ENCODE measurements at regions not wholly inside any gene's neighbourhood (a gene's known extent, or its start where the extent isn't known, plus 50 kb on each side); places are given as distances from the start of the nearest gene placed in this dataset.

DNA sequence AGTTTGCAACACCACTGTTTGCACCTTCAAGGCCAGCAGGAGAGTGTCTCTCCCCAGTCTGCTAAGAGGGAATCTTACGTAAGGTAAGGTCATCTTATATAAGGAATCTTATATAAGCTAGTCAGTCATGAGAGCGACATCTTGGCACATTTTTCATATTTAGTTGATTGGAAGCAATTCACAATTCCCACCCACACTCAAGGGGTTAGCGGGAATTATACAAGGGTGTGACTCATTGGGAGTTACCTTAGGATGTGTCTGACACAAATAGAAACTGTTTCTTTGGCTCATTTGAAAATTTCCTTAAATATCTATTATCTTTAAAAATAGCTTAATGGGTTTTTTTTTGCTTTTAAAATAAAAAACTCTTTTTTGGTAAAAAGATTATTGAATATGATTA lies 62.1 kb upstream of the GRPR start:
- no peak overlapping the region for H3K4me3 ChIP-seq (replicated peaks in 1 of 3; ENCODE audit: insufficient read depth in 1 of 3, low read depth in 1 of 3, low read length in 3 of 3)
- no peak for TF ChIP-seq GATA2 (IDR thresholded peaks at IDR 0.05; ENCODE audit: insufficient read depth, insufficient read length, low read depth, low read length)
- TF ChIP-seq, protein P1, sequence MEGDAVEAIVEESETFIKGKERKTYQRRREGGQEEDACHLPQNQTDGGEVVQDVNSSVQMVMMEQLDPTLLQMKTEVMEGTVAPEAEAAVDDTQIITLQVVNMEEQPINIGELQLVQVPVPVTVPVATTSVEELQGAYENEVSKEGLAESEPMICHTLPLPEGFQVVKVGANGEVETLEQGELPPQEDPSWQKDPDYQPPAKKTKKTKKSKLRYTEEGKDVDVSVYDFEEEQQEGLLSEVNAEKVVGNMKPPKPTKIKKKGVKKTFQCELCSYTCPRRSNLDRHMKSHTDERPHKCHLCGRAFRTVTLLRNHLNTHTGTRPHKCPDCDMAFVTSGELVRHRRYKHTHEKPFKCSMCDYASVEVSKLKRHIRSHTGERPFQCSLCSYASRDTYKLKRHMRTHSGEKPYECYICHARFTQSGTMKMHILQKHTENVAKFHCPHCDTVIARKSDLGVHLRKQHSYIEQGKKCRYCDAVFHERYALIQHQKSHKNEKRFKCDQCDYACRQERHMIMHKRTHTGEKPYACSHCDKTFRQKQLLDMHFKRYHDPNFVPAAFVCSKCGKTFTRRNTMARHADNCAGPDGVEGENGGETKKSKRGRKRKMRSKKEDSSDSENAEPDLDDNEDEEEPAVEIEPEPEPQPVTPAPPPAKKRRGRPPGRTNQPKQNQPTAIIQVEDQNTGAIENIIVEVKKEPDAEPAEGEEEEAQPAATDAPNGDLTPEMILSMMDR (IDR thresholded peaks at IDR 0.05; ENCODE audit: extremely low read depth in 1 of 2, insufficient read depth in 1 of 2, low read depth in 1 of 2, low read length in 2 of 2) = no peak
- TF ChIP-seq MYC (IDR thresholded peaks at IDR 0.05; ENCODE audit: low read depth, low read length) = no peak
- no peak for TF ChIP-seq POLR2A (IDR thresholded peaks at IDR 0.05; ENCODE audit: low read depth, low read length)
- no peak for TF ChIP-seq POLR2AphosphoS5 (IDR thresholded peaks at IDR 0.05; ENCODE audit: insufficient read depth, low read depth, low read length)
- no peak for TF ChIP-seq JUN (IDR thresholded peaks at IDR 0.05; ENCODE audit: borderline replicate concordance, insufficient read depth, insufficient read length, low read depth)
- TF ChIP-seq FOS (IDR thresholded peaks at IDR 0.05; ENCODE audit: borderline replicate concordance, insufficient read depth, low read length) = no peak
- no peak for TF ChIP-seq EZH2 (IDR thresholded peaks at IDR 0.05; ENCODE audit: borderline replicate concordance, low read depth, low read length, severe bottlenecking)
- TF ChIP-seq, protein P2, sequence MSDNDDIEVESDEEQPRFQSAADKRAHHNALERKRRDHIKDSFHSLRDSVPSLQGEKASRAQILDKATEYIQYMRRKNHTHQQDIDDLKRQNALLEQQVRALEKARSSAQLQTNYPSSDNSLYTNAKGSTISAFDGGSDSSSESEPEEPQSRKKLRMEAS (IDR thresholded peaks at IDR 0.05; ENCODE audit: insufficient read depth, insufficient read length) = no peak
- H2AFZ ChIP-seq (ENCODE audit: low read depth, low read length) = no peak overlapping the region
- H3K27ac ChIP-seq (ENCODE audit: insufficient read depth, low read depth, low read length) = no peak overlapping the region
- H3K9ac ChIP-seq (replicated peaks; ENCODE audit: extremely low read depth, insufficient read depth, low read length) = no peak overlapping the region
- CTCF ChIA-PET = no interaction called here
- H3K27me3 ChIP-seq (ENCODE audit: control insufficient read depth in 2 of 2, insufficient read depth in 2 of 2, low read length in 2 of 2) = no peaks in the 10 kb centered on the region
- no peaks in the 10 kb centered on the region for H3K4me1 ChIP-seq (ENCODE audit: control insufficient read depth, extremely low read depth, insufficient read depth, low read length)
- H3K9me1 ChIP-seq (replicated peaks; ENCODE audit: control insufficient read depth, extremely low read depth, insufficient read depth, low read length) = no peaks in the 10 kb centered on the region
- dilution Hi-C loops (cut with MboI; ENCODE audit: extremely low pct_ligation_motif_present, low sequenced_read_pairs) = no loop called here
- H3K79me2 ChIP-seq (ENCODE audit: control insufficient read depth, insufficient read depth, low read length) = no peaks in the 10 kb centered on the region
- DNase-seq (ENCODE audit: low read depth, low spot score) (no peak), FAIRE-seq (no peak)
- H4K20me1 ChIP-seq (replicated peaks; ENCODE audit: control insufficient read depth, extremely low read depth, insufficient read depth, low read length) = no peaks in the 10 kb centered on the region
- no peaks in the 10 kb centered on the region for H3K36me3 ChIP-seq (ENCODE audit: control insufficient read depth in 2 of 2, extremely low read depth in 1 of 2, insufficient read depth in 2 of 2, low read length in 2 of 2)
- intact Hi-C loops (cut with micrococcal nuclease) = no loop called here
- POLR2A ChIA-PET = no interaction called here
- BruUV-seq (replicated peaks) = no TSS peak
- H3K4me2 ChIP-seq (ENCODE audit: insufficient read depth, low read length) = no peak overlapping the region
- H3K9me3 ChIP-seq (replicated peaks; ENCODE audit: control insufficient read depth, insufficient read depth, low read length) = no peaks in the 10 kb centered on the region
